ENCODE measurements at regions not wholly inside any gene's neighbourhood (a gene's known extent, or its start where the extent isn't known, plus 50 kb on each side); places are given as distances from the start of the nearest gene placed in this dataset.
"Not testable (repeated sequence)": the region's sequence is repeated elsewhere in the genome, so short reads cannot be mapped to it uniquely, and the experiment has no call there.

DNA sequence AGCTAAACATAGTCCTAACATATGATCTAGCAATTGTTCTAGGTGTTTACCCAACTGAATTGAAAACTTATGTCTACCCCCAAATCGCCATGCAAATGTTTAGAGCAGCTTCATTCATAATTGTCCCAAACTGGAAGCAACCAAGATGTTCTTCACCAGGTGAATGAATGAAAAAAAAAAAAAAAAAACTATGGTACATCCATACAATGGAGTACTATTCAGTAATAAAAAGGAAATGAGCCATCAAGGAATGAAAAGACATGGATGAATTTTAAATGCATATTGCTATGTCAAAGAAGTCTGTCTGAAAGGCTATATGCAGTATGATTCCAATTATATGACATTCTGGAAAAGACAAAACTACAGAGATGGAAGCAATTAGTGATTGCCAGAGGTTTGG, 98.6 kb upstream of the ITPRID2 start:
- DNase-seq: no peak

DNA sequence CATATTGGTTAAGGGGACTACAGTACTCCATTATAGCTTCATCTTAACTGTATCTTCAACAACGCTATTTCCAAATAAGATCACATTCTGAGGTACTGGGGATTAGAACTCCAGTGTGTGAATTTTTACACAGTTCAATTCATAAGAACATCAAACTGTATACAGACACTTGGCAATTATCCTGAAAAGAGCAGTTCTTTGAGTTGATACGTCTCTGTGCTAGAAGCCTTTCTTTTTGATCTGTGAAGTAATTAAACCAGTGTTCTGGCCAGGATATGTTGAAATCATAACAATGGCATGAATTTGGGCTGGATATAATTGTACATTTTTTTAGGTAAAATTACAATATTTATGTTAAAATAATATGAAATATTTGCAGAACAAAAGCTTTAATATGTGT, 93.5 kb upstream of the ITPRID2 start:
- no peak for DNase-seq

DNA sequence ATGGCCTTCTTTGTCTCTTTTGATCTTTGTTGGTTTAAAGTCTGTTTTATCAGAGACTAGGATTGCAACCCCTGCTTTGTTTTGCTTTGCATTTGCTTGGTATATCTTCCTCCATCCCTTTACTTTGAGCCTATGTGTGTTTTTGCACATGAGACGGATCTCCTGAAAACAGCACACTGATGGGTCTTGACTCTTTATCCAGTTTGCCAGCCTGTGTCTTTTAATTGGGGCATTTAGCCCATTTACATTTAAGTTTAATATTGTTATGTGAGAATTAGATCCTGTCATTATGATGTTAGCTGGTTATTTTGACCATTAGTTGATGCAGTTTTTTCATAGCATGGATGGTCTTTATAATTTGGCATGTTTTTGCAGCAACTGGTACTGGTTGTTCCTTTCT, 89.2 kb upstream of the ITPRID2 start:
- not testable (repeated sequence) for DNase-seq

DNA sequence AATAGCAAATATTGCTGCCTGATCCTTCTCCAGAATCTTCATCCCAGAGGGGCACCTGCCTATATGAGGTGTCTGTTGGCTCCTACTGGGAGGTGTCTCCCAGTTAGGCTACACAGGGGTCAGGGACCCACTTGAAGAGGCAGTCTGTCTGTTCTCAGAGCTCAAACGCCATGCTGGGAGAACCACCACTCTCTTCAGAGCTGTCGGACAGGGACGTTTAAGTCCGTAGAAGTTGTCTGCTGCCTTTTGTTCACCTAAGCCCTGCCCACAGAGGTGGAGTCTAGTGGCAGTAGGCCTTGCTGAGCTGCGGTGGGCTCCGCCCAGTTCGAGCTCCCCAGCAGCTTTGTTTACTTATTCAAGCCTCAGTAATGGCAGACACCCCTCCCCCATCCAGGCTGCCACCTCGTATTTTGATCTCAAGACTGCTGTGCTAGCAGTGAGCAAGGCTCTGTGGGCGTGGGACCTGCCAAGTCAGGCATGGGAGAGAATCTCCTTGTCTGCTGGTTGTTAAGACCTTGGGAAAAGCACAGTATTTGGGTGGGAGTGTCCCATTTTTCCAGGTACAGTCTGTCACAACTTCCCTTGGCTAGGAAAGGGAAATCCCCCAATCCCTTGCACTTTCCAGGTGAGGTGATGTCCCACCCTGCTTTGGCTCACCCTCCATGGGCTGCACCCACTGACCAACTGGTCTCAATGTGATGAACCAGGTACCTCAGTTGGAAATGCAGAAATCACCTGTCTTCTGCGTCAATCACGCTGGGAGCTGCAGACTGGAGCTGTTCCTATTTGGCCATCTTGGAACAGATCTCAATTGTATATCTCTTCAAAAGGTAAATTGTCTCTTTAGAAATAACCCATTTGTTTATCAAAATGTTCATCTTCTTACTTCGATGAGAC, 87.4 kb upstream of the ITPRID2 start:
- not testable (repeated sequence) for DNase-seq

DNA sequence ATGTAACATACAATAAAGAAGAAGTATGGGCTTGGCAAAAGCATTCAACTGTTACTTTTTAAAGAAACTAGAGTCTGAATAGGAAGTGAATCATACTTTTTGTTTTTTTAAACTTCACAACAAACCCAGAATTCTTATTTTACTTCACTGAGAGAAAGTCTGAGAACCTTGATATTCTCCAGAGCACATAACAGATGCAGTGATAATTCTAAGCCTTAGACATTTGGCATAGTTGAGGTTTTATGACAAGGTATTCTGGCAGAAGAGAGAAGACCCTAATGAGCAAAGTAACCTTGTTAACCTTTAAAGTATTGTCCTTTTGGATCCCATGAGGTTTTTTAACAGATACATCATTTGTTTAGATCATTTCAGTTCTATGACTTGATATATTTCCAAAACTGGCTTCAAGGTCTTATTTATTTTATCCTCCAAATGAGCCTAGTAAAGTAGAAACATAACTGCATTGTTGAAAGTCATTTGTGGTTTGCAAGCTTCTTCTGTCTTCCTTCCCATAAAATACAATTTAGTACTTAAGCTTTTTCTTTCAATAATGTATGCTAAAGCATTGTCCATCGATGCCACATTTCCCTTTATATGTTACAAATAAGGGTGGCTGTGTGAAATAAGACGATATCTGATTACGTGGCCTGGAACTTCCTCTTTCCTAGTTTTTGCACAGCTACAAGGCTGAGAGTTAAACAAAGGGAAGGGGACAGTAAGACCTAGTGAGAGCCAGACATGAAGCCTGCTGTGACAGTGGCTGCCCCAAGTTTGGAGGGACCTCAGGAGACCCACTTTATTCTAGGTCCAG, 86.1 kb upstream of the ITPRID2 start:
- peak; percentile 73 for DNase-seq

DNA sequence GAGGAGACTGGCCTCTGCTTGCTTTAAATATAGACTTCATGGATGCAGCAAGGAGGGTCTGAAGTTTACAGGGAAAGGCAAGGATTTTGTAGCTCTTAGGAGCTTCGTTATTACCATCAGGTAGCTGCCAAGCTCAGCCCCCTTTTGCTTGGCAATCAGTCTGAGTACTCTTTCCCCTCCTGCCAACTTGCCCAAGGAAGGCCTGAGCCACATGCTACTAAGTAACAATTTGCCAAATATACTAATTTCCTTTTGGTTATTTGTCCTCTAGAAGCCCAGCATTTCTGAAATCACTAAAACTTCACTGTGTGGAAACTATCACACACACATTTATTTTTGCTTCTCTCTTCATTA, 85.5 kb upstream of the ITPRID2 start:
- DNase-seq: no peak

DNA sequence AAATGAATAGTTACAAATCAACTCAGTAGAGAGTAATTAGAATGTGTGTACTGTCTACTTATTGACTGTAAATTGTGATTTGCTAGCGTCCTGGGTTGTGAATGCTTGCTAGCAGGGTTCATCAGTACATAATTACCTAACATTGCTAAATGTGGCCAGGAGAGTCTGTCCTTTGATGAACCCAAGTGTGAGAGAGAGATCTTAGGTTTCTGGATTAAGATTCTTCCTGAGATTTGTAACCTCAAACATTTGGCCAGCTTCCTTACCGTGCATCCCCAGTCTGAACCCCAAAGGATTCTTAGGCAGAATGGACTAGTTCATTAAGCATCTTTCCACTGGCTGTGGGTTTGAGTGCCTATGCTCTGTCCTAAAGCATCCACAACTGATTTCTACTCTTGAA, 84.0 kb upstream of the ITPRID2 start:
- DNase-seq: no peak

DNA sequence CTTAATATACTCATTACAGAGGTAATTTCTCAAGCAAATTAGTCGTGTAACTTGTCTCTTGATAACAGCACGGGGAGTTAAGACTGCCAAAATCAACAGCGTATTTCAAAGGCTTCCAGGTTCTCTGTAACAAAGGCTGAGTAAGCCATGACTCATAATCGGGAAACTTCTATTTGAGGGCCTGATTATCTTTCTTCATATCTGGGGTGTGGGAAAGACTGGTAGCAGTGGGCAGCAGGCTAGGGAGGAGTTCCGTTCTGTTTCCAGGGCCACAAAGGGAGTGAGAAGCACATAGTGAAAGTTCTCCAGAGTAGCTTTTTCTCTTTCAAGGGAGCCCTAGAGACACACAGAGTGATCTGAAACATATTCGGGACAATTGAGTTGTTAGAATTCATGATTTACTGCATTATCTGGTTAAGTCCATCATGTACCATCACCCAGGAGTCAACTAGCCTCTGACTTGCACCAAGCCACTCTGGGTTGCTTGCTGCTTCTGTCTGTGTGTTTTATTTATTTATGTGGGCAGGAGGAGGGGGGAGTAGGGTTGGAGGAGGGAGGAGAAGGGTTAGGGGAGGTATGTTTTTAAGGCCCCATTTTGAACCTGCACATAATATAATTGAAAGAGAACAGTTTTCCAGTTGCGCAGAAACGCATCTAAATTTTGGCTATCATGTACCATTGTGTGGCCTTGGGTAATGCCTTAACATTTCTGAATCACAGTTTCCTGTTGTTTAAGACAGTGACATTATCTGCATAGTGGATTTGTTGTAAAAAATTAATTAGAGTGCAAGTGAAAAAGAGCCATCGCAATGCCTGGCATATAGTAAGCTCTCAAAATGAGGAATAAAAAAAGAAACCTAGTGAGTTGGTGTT, 80.5 kb upstream of the ITPRID2 start:
- peak; percentile 87 for DNase-seq

DNA sequence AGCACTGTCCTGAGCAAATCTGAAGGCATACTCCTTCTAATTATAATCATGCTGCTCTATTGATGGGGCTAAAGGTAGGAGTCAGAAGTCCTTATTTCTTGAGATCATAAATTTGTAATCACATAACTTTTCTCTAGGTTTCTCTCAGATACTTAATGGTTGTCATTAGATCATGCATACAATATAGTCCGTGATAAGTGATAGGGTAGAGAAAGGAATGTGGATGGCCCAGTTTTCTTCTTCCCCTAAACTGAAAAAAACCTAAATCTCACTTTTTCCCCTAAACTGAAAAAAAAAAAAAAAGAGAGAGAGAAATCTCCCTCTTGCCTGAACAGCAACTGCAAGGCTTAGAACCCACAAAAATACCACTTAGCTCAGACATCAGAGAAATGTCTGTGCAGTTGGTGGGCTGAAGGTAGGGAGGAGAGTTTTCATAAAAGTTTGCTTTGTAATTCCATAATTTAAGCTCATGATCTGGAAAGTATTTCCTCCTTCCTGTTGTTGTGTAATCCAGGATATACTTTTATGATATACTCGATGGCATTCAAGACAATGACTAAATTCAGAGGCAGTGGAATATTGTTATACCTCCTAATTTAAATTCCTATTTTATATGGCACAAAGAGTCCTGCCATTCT, 79.3 kb upstream of the ITPRID2 start:
- peak; percentile 14 for DNase-seq

DNA sequence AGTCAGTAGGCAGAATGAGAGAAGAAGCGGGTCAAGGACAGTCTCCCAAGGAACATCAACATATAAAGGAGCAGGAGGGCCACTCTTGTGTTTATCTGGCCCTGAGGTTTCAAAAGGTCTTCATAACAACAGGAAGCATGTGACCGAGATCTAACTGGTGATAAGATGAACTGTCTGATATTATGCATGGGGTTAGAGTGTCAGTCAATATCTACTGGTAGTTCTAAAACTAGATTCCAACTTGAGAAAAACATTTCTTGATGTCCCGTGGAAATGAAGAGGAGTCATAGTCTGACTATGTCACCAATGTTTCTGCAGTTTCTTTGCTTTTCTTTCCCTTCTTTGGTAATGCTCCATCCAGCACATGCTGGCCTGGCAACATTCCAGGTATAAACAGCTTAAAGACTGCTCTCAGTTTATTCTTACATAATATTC, 77.5 kb upstream of the ITPRID2 start:
- peak; percentile 77 for DNase-seq

DNA sequence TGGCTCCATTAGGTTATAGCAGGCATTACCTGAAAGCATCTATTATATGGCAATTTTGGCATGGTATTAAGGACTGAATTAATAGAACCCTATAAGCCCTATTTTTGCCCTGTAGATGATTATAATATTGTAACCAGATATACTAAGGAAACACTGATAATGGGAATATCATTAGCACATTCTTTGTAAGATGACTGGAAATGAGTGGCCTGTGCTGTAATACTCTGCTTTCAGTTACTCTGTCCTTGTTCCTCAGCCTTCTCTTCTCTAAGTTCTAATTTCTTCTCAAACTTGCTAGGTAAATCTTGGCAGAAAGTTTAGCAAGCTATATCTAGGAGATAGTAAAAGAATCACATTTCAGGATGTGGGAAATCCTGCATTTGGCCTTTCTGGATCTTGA, 74.0 kb upstream of the ITPRID2 start:
- DNase-seq: no peak

DNA sequence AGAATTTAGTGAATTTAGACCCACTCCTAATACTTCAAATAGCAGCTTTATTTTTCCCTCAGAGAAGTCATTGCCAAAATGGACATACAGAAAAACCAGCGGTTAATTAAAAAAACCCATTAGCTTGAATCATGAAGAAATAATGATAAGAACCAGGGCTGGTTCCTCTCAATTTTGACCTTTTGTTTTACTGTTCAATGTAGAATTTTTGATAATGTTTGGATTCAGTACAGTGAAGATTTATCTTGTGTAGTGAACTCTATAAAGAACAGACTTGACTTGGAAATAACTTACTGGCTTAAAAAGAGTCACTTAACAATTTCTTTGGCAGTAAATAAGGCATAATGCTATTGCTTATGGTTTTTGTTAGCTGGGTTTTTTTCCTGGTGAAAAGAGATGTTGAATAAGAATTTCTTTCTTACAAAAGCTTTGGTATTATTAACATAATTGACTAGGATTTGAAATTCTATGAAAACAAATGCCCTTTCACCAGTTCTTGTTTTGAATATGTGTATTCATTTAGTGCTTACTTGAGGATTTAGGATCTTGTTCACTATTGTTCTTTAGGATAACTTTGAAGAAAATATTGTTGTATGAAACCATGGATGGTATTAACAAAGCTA, 73.4 kb upstream of the ITPRID2 start:
- no peak for DNase-seq

DNA sequence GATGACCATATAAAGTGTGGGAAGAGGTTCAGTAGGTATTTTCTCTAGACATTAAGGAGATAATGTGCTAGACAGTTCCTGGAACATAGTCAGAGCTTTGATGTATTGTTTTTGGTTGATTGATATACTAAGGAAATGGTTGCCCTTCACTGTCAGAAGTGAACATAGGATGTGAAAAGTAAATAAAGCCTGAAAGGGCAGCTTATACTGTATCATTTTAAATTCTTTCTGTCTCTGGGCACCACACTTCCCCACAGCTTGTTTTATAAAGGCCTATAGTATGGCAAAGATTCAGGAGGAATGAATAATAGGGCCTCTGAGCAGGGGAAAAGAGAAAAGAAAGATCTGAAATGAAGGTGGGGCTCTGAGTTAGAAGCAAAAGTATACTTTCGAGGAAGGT, 72.7 kb upstream of the ITPRID2 start:
- DNase-seq: no peak

DNA sequence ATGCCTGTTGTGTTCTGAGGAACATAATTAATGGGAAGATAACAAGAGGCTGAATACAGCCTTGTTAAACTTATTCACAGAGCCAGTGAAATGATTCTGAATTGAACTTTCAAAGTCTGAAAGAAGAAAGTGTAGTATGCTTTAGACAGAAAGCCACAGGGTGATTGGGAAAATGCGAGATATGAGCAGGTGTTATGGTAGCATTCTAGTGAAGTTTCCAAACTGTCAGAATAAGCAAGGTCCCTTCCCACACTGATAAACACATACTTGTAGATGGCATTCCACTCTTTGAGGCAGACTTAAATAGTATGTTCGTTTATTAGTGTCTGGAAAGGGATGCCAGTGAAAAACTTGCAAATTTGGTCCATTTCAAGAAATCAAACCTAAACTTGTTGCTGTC, 70.5 kb upstream of the ITPRID2 start:
- DNase-seq: no peak

DNA sequence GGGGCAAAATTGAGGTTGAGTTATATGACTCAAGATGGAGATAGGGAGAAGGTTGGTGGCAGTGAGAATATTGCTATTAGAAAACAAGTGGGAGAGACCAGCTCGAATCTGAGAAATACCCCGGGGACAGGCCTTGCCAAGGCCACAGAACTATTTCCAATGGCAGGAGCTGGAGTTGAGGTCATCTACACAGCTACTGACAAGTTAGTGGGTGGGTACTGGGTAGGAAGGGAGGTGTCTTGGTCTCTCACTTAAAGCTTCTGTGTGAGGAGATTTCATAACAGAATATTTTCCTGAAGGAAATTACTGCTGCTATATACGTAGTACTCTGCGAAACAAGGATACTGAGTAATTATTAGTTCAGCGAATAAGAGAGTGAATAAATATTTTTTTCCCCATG, 69.4 kb upstream of the ITPRID2 start:
- no peak for DNase-seq

DNA sequence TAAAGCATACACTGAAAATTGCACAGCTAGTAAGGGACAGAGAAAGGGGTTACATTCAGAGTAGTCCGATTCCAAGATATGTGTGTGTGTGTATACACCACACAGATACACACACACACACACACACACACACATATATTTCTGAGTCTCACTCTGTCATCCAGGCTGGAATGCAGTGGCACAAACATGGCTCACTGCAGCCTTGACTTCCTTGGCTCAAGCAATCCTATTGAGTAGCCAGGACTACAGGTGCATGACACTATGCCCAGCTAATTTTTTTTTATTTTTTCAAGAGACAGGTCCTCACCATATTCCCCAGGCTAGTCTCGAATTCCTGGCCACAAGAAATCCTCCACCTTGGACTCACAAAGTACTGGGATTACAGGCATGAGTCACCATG, 68.1 kb upstream of the ITPRID2 start:
- no peak for DNase-seq

DNA sequence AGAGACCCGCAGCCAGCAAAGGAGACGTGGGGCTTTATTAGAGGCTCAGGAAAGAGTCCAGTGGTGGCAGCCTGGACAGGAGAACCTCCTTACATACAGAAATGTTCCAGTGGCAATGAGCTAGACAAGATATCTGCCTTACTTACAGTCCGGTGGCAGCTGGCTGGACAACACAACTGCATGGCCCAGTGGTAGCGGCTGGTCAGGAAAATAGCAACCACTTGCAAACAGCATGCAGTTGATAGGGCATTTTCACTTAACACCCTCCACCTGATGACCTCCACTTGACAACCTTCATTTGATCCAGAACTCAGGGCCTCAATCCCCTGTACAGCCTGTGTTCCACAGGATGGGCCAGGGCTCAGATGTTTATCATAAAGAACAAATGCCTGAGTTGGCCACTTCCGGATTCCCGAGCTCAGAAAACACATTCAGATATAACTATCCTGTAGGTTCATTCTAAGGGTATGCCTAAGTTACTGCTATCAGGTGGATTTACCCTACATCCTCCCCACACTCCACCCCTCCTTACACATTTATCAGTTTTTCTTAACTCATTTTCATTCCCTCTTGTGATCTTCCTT, 63.3 kb upstream of the ITPRID2 start:
- no peak for DNase-seq

DNA sequence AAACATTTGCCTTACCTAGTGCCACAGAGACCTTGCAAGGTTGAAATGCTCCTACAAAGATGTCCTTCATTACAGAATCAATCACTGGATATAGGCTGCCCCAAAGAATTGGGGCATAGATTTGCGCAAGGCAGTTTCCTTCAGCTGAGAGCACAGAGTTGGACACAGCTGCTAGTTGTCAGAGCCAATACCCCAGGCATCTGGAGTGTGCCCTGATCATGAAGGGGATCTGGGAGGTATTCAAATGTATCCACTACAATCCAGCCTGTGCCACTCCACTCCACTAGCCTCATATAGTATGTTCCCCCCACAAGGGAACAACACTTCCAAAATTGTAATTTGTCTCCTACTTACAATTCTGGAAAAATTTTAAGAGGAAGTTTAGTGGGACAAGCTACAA, 62.3 kb upstream of the ITPRID2 start:
- DNase-seq: no peak

DNA sequence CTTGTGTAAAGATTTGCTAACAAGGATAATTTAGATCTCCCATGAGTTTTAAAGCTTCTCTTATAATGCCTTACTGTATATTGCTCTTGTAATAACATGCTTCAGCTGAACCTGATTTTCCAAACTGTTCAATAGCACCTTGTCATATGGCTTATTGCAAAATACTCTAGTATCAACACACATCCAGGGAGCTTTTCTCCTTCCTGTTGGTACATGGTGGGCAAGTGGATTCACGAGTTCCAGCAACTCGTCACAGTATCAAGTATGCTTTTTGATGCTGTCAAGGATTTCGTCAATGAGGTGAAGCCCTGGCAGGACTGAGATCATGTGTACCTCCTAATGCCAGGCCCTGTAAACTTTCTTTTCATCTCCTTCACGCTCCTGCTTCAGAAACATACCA, 59.5 kb upstream of the ITPRID2 start:
- DNase-seq: no peak

DNA sequence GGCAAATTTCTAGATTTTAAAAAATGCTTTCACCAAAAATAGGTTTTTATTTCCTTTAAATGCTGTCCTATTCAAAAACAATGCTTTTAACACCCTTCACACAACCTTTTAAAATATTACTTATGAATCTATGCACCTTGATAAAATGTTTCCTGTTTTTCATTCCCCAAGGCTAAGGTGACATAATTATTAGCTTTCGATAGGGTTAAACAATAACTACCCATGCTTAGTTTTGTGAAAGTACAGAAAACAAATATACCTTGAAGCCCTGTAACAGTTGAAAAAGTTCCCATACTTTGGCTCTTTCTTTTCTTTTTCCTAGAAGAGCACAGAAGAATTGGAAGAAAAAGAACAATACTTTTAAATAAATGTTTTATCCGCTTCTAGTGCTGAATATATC, 54.9 kb upstream of the ITPRID2 start:
- DNase-seq: no peak

DNA sequence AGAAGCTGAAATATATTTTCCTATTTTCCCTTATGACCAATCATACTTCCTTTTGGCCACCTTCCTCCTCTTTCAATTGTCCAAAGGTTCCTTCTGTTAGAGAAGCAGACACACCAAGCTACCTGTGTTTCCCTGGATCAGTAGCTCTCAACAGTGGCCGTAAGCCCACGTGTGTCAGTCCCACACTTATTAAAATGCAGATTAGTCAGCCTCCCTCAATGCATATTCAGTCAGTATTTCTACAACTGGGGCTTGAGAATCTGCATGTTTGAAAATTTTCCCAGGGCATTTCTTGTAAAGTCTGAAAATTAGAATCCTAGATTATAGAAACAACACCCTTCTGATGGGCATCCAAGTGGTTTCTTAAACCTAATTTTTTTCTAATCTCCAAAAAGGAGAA, 54.0 kb upstream of the ITPRID2 start:
- no peak for DNase-seq

DNA sequence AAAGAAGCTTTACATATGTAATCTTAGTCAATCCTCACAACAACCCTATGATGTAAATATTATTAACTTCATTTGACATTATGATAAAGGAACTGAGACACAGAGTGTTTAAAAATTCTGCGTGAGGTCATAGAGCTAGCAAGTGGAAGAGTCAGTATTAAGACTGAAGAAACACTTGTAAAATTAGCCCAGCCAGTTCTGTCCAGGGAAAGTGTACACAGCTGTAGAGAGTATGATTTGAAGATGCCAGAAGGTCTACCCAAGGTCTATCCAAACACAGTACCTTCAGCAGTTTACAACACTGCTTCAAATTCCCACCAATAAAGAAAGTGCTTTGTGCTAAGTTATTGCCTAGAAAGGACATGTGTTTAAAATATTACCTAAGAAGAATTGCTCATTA, 51.7 kb upstream of the ITPRID2 start:
- no peak for DNase-seq

Measured in suppressor macrophage treated with lipopolysaccharide for 4 hours (primary cell).